ENCODE measurements at regions not wholly inside any gene's neighbourhood (a gene's known extent, or its start where the extent isn't known, plus 50 kb on each side); places are given as distances from the start of the nearest gene placed in this dataset.

GRCh38 chr4:31366041-31366440, 645.9 kb downstream of the PCDH7 start:
- ATAC-seq (no peak), DNase-seq (no peak)
- intact Hi-C loops (cut with DNase I), result no loop called here

DNA sequence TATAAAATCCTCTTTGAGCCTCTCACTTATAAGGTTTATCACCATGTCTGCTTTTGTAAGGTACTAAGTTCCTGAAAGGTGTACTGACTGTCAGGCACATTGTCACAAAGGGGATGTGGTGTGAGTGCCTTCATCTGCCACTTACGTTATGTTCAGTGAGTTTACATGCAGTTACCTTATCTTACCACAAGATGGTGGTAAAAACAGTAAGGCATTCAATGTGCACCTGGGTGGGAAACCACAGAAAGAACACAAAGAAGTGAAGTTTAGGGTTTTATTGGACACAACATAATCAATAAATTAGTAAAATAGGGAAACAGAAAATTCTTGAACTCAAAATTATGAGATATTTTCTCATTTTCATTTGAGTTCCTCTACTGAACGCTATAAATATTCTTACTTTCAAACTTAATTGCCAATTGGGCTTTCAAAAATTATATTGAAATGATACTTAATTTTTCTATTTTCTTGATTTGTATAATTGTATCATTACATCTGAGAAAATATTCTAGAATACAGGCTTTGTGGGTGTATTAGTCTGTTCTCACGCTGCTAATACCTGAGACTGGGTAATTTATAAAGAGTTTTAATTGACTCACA, 650.8 kb downstream of the PCDH7 start:
- intact Hi-C loops (cut with DNase I), result no loop called here
- ATAC-seq, result peak in 1 of 2 donors; percentile 50
- no peak for DNase-seq

GRCh38 chr4:31374256-31374960, 654.2 kb downstream of the PCDH7 start:
- intact Hi-C loops (cut with DNase I), result no loop called here
- no peak for DNase-seq
- no peak for ATAC-seq

GRCh38 chr4:31375936-31376335, 655.8 kb downstream of the PCDH7 start:
- intact Hi-C loops (cut with DNase I), result no loop called here
- DNase-seq (no peak), ATAC-seq (no peak)

DNA sequence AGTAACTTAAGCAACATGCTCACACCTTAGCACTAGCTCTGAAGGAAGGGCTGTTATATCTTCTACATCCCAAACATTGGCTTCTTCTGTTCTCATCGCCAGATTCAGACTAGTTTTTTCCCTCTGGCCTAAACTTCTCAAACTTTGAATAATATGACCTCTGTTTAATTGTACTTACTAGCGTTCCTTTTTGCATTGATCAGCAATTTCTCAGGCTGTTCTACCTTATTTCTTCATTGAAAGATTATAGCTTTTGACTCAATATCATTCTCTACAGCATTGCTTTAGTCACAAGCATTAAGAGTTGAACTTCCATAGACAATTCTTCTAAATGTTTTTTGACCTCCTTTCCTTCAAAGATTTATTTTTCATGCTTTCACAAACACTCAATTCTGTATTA, 659.2 kb downstream of the PCDH7 start:
- DNase-seq (no peak), ATAC-seq (no peak)
- intact Hi-C loops (cut with DNase I), result no loop called here

DNA sequence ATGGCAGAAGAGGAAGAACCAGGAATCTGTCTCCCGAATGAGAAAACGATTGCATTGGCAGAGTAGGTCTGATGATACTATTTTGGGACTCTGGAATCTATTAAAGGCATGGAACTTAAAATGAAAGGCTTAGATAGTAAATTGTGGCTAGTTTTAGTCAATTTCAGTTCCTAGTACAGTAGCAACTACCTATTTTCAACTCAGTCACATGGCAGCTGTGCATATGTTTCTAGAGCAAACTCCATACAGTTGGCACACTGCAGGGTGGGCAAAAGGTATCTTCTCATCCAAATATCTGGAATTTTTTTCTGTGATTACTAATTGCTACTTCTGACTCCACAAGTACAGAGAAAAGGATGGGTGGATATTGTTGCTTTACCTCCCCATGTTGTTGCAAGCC, 663.6 kb downstream of the PCDH7 start:
- intact Hi-C loops (cut with DNase I), result no loop called here
- no peak for DNase-seq
- no peak for ATAC-seq

GRCh38 chr4:31390849-31391248, 670.7 kb downstream of the PCDH7 start:
- ATAC-seq (peak in 1 of 2 donors; percentile 70), DNase-seq (no peak)
- intact Hi-C loops (cut with DNase I), result no loop called here

DNA sequence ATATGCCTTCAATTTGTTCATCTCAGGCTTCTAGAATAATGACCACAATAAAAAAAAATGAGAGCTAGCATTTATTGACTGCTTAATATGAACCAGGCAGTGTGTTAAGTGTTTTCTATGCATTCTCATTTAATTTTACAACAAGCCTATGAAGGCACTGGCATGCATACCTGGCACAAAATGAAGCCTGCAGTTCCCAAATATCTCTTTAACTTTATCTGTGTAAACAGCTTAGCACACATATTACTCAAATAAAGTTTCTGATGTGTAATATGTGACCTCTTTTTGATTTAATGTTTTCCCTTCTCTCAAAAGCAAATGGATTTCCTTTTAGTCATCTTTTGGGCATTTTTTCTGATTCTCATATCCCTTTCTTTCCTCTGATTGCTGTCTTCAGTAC, 671.8 kb downstream of the PCDH7 start:
- peak in 1 of 2 donors; percentile 44 for ATAC-seq

GRCh38 chr4:31392923-31393322, 672.8 kb downstream of the PCDH7 start:
- DNase-seq (no peak), ATAC-seq (no peak)
- intact Hi-C loops (cut with DNase I), result no loop called here

More for the DNA sequence above, 671.8 kb downstream of the PCDH7 start:
- intact Hi-C loops (cut with DNase I), result no loop called here
- no peak for DNase-seq

DNA sequence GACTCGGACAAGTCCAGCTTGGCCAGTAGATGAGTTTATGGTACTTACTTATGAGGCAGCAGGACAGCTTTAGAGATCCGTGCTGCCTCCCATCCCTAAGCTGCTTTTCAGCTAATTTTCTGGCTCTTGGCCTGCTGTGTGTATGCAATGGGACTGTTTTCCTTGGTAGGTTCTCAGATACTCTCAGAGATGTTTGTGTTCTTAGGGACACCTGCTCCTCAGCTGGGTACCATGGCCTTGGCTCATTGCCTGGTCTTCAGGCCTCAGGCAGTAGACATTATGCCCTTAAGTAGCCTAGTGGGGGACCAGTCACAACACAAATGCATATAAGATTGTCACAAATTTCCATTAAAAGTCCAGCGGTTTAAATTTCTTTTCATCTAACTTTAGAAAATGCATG, 688.0 kb downstream of the PCDH7 start:
- ATAC-seq (no peak), DNase-seq (no peak)
- intact Hi-C loops (cut with DNase I), result no loop called here

DNA sequence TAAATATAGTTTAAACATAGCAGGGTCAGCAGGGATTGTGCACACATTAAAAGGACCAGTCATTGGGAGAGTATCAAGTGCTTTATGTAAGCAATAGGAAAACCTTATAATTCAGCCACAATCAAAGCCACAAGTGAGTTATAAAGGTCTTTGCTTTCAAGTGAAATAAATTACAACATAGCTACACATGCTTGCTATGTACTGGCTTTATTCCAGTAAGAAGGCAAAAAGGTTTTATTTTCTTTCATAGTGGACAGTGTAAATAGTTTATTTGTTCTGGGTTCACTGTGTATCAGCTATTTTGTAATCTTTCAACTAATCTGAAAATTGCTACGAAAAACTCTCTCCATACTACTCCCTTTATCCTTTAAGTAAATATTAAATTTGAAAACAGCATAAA, 691.4 kb downstream of the PCDH7 start:
- DNase-seq (no peak), ATAC-seq (no peak)
- intact Hi-C loops (cut with DNase I), result no loop called here

DNA sequence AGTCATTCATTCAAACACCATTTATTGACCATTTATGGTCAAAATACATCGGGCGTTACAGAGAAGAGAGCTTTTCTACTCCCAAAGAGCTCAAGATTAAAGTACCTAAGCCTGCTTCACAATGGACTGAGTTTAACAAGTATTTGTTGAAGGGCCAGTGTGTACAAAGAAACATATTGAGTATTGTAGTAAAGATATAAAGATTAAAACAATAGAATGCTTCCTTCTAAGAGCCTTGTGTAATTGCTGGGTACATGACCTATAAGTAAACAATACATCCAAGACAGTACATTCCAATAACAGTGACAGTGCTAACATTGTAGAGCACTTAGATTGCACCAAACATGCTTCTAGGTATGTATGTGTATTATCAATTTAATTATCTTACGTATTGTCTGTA, 695.5 kb downstream of the PCDH7 start:
- intact Hi-C loops (cut with DNase I), result no loop called here
- DNase-seq (no peak), ATAC-seq (no peak)

DNA sequence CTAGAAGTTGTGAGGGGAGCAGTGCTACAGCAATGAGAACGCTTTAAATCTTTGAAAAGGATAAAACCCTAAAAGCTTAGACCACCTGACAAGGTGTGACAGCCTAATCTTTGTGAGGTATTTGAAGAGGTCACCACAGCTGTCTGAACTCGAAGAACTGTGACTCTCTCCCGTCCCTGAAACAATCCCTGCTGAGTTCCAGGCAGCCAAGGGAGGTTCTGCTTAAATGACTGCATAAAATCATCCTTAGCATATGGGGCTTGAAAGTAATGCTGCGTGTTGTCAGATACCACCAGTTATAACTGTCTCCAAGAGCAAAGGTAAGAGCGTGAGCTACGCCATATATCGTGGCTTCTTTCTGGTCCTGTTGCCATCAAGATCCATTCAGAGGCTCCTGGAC, 696.3 kb downstream of the PCDH7 start:
- DNase-seq, result no peak
- intact Hi-C loops (cut with DNase I), result no loop called here
- no peak for ATAC-seq

DNA sequence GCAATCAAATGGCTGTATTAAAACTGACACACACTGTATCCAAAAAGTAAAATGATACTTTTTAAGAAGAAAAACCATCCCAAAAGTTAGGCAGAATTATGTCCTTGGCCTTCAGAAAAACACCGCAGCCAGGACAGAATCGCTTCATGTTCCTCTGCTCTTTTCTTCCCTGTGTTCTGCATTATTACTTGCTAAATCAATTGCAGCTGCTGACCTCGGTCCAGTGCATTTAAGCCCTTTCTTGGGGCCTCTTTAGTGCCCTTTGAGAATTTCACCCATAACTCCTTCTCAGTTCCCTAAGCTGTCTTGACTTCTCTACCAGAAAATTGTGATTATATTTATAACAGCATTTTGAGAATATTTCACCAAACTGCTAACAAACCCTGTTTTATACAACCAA, 696.9 kb downstream of the PCDH7 start:
- intact Hi-C loops (cut with DNase I), result no loop called here
- ATAC-seq, result no peak
- no peak for DNase-seq

GRCh38 chr4:31422006-31422405, 701.8 kb downstream of the PCDH7 start:
- intact Hi-C loops (cut with DNase I), result no loop called here
- no peak for DNase-seq
- no peak for ATAC-seq

DNA sequence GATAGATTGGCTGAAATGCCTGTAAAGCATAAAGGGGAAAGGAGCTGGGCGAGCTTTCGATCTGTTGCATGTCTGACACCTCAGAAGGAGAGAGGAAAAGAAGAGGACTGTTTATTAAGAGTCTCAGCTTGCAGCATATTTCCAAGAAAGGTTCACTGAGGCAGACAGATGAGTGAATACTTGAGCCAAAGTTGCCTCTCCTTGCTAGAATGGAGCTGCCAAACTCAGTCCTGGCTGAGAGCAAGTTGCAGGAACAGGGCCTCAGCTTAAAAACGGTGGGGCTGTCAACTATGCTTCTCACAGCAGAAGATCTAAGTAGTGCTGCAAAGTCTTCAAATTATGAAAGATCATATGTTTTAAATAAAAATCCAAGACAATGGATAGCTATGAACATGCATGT, 707.5 kb downstream of the PCDH7 start:
- DNase-seq, result no peak
- ATAC-seq, result no peak
- intact Hi-C loops (cut with DNase I), result no loop called here

GRCh38 chr4:31442236-31442635, 722.1 kb downstream of the PCDH7 start:
- DNase-seq (no peak), ATAC-seq (no peak)
- intact Hi-C loops (cut with DNase I), result no loop called here

DNA sequence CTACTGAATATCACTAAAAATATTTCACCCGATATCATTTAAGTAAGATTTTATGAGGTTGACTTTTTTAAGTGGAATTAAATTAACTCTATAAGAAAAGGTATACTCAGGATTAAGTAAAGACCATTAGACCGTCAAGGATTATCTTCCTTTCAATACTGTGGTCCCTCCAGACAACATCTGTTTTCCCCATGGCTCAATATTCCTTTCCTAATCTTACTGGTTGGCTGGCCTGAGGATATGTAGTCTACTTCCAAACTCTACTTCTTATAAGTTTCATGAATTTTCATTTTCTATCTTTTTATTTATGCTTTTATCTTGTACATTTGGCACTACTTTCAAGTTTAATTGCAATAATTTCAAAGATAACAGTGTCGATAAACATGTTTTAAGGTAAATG, 725.4 kb downstream of the PCDH7 start:
- ATAC-seq (no peak), DNase-seq (no peak)
- intact Hi-C loops (cut with DNase I), result no loop called here

GRCh38 chr4:31455612-31456011, 735.4 kb downstream of the PCDH7 start:
- DNase-seq (no peak), ATAC-seq (no peak)
- intact Hi-C loops (cut with DNase I), result no loop called here

DNA sequence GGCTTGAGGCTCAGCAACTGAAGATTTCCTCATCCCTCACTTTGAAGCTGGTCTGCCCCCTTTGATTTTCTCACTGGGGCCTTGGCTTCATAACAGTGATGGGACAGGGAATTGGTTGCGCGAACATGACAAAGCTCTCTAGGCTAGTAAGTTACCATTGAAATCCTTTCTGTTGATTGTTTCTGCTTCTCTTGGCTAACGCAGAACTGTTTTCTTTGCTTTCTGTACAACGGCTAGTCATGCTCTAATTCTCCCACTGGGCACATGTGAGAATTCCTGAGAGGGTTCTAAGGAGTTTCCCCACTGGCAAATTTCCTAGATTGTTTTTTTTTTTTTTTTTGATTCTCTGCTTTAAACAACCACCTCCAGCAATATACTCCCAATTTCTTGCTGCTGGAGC, 738.6 kb downstream of the PCDH7 start:
- peak; percentile 38 to 75 for ATAC-seq
- no peak for DNase-seq
- intact Hi-C loops (cut with DNase I), result no loop called here

GRCh38 chr4:31461421-31461820, 741.3 kb downstream of the PCDH7 start:
- ATAC-seq (no peak), DNase-seq (no peak)
- intact Hi-C loops (cut with DNase I), result no loop called here

Measured in left cardiac atrium (tissue), 4 donors.